ENCODE measurements at regions not wholly inside any gene's neighbourhood (a gene's known extent, or its start where the extent isn't known, plus 50 kb on each side); places are given as distances from the start of the nearest gene placed in this dataset.

- no peak for TF ChIP-seq CTCF (IDR thresholded peaks at IDR 0.05)
- H3K27me3 Mint-ChIP-seq (ENCODE audit: low read depth) = peaks cover 12% of the 10 kb centered on the region
- no peak overlapping the region for H3K4me3 Mint-ChIP-seq (ENCODE audit: unreplicated experiment)
- no peaks in the 10 kb centered on the region for H3K4me1 Mint-ChIP-seq (ENCODE audit: low read depth)
- no peak overlapping the region for H3K27ac Mint-ChIP-seq (ENCODE audit: unreplicated experiment)
- H3K9me3 Mint-ChIP-seq (ENCODE audit: low read depth) = no peaks in the 10 kb centered on the region
- H3K36me3 Mint-ChIP-seq (ENCODE audit: low read depth) = no peaks in the 10 kb centered on the region
- DNase-seq (ENCODE audit: low spot score) = no peak
Measured at GRCh38 chr20:60505423-60505822, 547.2 kb downstream of the CDH26 start.

- Mint-ChIP-seq H3K27ac (ENCODE audit: unreplicated experiment) (no peak overlapping the region), H3K4me1 (ENCODE audit: low read depth) (no peaks in the 10 kb centered on the region), H3K27me3 (ENCODE audit: low read depth) (peaks cover 9% of the 10 kb centered on the region), H3K9me3 (ENCODE audit: low read depth) (no peaks in the 10 kb centered on the region), H3K4me3 (ENCODE audit: unreplicated experiment) (no peak overlapping the region), H3K36me3 (ENCODE audit: low read depth) (no peaks in the 10 kb centered on the region)
- no peak for TF ChIP-seq CTCF (IDR thresholded peaks at IDR 0.05)
- DNase-seq (ENCODE audit: low spot score) = no peak
Measured at GRCh38 chr20:60506061-60506460, 547.8 kb downstream of the CDH26 start.

- no peaks in the 10 kb centered on the region for H3K36me3 Mint-ChIP-seq (ENCODE audit: low read depth)
- DNase-seq (ENCODE audit: low spot score) = no peak
- TF ChIP-seq CTCF (IDR thresholded peaks at IDR 0.05) = no peak
- H3K9me3 Mint-ChIP-seq (ENCODE audit: low read depth) = no peaks in the 10 kb centered on the region
- H3K4me3 Mint-ChIP-seq (ENCODE audit: unreplicated experiment) = no peak overlapping the region
- peaks cover 5% of the 10 kb centered on the region for H3K4me1 Mint-ChIP-seq (ENCODE audit: low read depth)
- no peak overlapping the region for H3K27ac Mint-ChIP-seq (ENCODE audit: unreplicated experiment)
- peaks cover 7% of the 10 kb centered on the region for H3K27me3 Mint-ChIP-seq (ENCODE audit: low read depth)
Measured at GRCh38 chr20:60507087-60507694, 549.0 kb downstream of the CDH26 start.

GRCh38 chr20:60509407-60509806 lies 551.2 kb downstream of the CDH26 start:
- Mint-ChIP-seq H3K36me3 (ENCODE audit: low read depth) (no peaks in the 10 kb centered on the region), H3K9me3 (ENCODE audit: low read depth) (no peaks in the 10 kb centered on the region), H3K27ac (ENCODE audit: unreplicated experiment) (no peak overlapping the region), H3K4me1 (ENCODE audit: low read depth) (peaks cover 15% of the 10 kb centered on the region), H3K4me3 (ENCODE audit: unreplicated experiment) (no peak overlapping the region), H3K27me3 (ENCODE audit: low read depth) (peaks cover 3% of the 10 kb centered on the region)
- no peak for DNase-seq (ENCODE audit: low spot score)
- TF ChIP-seq CTCF (IDR thresholded peaks at IDR 0.05) = no peak

GRCh38 chr20:60510356-60510755 lies 552.1 kb downstream of the CDH26 start:
- no peak overlapping the region for H3K27ac Mint-ChIP-seq (ENCODE audit: unreplicated experiment)
- no peaks in the 10 kb centered on the region for H3K9me3 Mint-ChIP-seq (ENCODE audit: low read depth)
- H3K27me3 Mint-ChIP-seq (ENCODE audit: low read depth) = peaks cover 3% of the 10 kb centered on the region
- no peak for DNase-seq (ENCODE audit: low spot score)
- H3K4me1 Mint-ChIP-seq (ENCODE audit: low read depth) = peaks cover 15% of the 10 kb centered on the region
- H3K4me3 Mint-ChIP-seq (ENCODE audit: unreplicated experiment) = no peak overlapping the region
- no peak for TF ChIP-seq CTCF (IDR thresholded peaks at IDR 0.05)
- H3K36me3 Mint-ChIP-seq (ENCODE audit: low read depth) = no peaks in the 10 kb centered on the region
